Body of pancreas (tissue), 4 donors: ENCODE measurements at regions not wholly inside any gene's neighbourhood (a gene's known extent, or its start where the extent isn't known, plus 50 kb on each side); places are given as distances from the start of the nearest gene placed in this dataset.

Source experiments
- CTCF ChIP-seq, 7 experiments: fragments of 450-650 bp in 4 of 7; fragments of 200-600 bp in 3 of 7; sonication (generic) in 3 of 7; IDR thresholded peaks; one replicate each; pipeline ENCODE4 v1.5.1; 2016 to 2019; ENCODE audit warnings: antibody characterized with exemption in 7 of 7
- POLR2A ChIP-seq, 3 donors: fragments of 450-650 bp; IDR thresholded peaks; one replicate each; pipeline ENCODE4 v1.6.1; 2016; ENCODE audit warnings: antibody characterized with exemption in 3 of 3, mild to moderate bottlenecking in 2 of 3

GRCh38 chr7:13109201-13109600 is 421.8 kb downstream of the ARL4A start:
- no peak for TF ChIP-seq CTCF (IDR thresholded peaks at IDR 0.05)
- no peak for TF ChIP-seq POLR2A (IDR thresholded peaks at IDR 0.05)
